Activated B cell treated with CpG ODN at 0.5 μM for 24 hours (primary cell): ENCODE measurements at regions not wholly inside any gene's neighbourhood (a gene's known extent, or its start where the extent isn't known, plus 50 kb on each side); places are given as distances from the start of the nearest gene placed in this dataset.

Source experiments
- ATAC-seq: fragments of 200-7000 bp; cut with Tn5 transposase; one replicate; pipeline ENCODE4 v1.10.0; 2021; ENCODE audit warnings: low read depth, mild to moderate bottlenecking, moderate library complexity
- CTCF ChIA-PET: fragments of 350-600 bp; sonication (Branson Sonifier 250); formaldehyde crosslinking; loops from one replicate; lab custom pipeline; 2021; ENCODE audit warnings: antibody characterized with exemption; lab: Charles Lee
- POLR2A ChIA-PET: fragments of 350-600 bp; sonication (Branson Sonifier 250); formaldehyde crosslinking; loops from one replicate; lab custom pipeline; 2021; ENCODE audit warnings: antibody characterized with exemption; lab: Charles Lee
- DNase-seq: peaks from one replicate; pipeline ENCODE4 v3.0.0; 2022
- H3K27ac Mint-ChIP-seq: one replicate; pipeline ENCODE4 v1.8.0; 2020; ENCODE audit warnings: mixed read lengths
- H3K27me3 Mint-ChIP-seq: one replicate; pipeline ENCODE4 v1.8.0; 2021; ENCODE audit warnings: mixed read lengths
- H3K36me3 Mint-ChIP-seq: one replicate; pipeline ENCODE4 v1.8.0; 2021; ENCODE audit warnings: low read depth, mixed read lengths
- H3K4me1 Mint-ChIP-seq: one replicate; pipeline ENCODE4 v1.8.0; 2021; ENCODE audit warnings: mixed read lengths
- H3K4me3 Mint-ChIP-seq: one replicate; pipeline ENCODE4 v1.8.0; 2020; ENCODE audit warnings: mild to moderate bottlenecking, mixed read lengths
- H3K9me3 Mint-ChIP-seq: one replicate; pipeline ENCODE4 v1.8.0; 2020; ENCODE audit warnings: mixed read lengths
- intact Hi-C: fragments of 100-400 bp; cut with micrococcal nuclease; formaldehyde crosslinking; loops from one replicate; pipeline ENCODE4 v1.15.1; 2024
- TF ChIP-seq, protein P1 (sequence below): fragments of 200-600 bp; IDR thresholded peaks from one replicate; pipeline ENCODE4 v1.8.0; 2022; ENCODE audit warnings: antibody characterized with exemption, mild to moderate bottlenecking

GRCh38 chr10:1966712-1967376 is 229.5 kb upstream of the ADARB2 start:
- Mint-ChIP-seq H3K36me3 (no peaks in the 10 kb centered on the region), H3K27ac (no peak overlapping the region), H3K4me3 (no peak overlapping the region), H3K9me3 (no peaks in the 10 kb centered on the region), H3K27me3 (no peaks in the 10 kb centered on the region), H3K4me1 (no peaks in the 10 kb centered on the region)
- no peak for DNase-seq
- POLR2A ChIA-PET: no interaction called here
- no peak for ATAC-seq
- intact Hi-C loops: no loop called here
- TF ChIP-seq, protein P1, sequence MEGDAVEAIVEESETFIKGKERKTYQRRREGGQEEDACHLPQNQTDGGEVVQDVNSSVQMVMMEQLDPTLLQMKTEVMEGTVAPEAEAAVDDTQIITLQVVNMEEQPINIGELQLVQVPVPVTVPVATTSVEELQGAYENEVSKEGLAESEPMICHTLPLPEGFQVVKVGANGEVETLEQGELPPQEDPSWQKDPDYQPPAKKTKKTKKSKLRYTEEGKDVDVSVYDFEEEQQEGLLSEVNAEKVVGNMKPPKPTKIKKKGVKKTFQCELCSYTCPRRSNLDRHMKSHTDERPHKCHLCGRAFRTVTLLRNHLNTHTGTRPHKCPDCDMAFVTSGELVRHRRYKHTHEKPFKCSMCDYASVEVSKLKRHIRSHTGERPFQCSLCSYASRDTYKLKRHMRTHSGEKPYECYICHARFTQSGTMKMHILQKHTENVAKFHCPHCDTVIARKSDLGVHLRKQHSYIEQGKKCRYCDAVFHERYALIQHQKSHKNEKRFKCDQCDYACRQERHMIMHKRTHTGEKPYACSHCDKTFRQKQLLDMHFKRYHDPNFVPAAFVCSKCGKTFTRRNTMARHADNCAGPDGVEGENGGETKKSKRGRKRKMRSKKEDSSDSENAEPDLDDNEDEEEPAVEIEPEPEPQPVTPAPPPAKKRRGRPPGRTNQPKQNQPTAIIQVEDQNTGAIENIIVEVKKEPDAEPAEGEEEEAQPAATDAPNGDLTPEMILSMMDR: no peak
- CTCF ChIA-PET: no interaction called here

- Mint-ChIP-seq H3K9me3 (no peaks in the 10 kb centered on the region), H3K4me3 (no peak overlapping the region), H3K4me1 (no peaks in the 10 kb centered on the region), H3K27ac (no peak overlapping the region), H3K27me3 (no peaks in the 10 kb centered on the region), H3K36me3 (no peaks in the 10 kb centered on the region)
- no peak for ATAC-seq
- ChIA-PET POLR2A (no interaction called here), CTCF (no interaction called here)
- intact Hi-C loops: no loop called here
- TF ChIP-seq, protein P1: no peak
- no peak for DNase-seq
Observed at GRCh38 chr10:1964476-1964875, 227.2 kb upstream of the ADARB2 start.

GRCh38 chr10:1963341-1963740 is 226.0 kb upstream of the ADARB2 start:
- POLR2A ChIA-PET: no interaction called here
- ATAC-seq (no peak), DNase-seq (no peak)
- Mint-ChIP-seq H3K27me3 (no peaks in the 10 kb centered on the region), H3K4me1 (no peaks in the 10 kb centered on the region), H3K36me3 (no peaks in the 10 kb centered on the region), H3K4me3 (no peak overlapping the region), H3K27ac (no peak overlapping the region), H3K9me3 (no peaks in the 10 kb centered on the region)
- CTCF ChIA-PET: no interaction called here
- intact Hi-C loops: no loop called here
- TF ChIP-seq, protein P1: no peak

DNA sequence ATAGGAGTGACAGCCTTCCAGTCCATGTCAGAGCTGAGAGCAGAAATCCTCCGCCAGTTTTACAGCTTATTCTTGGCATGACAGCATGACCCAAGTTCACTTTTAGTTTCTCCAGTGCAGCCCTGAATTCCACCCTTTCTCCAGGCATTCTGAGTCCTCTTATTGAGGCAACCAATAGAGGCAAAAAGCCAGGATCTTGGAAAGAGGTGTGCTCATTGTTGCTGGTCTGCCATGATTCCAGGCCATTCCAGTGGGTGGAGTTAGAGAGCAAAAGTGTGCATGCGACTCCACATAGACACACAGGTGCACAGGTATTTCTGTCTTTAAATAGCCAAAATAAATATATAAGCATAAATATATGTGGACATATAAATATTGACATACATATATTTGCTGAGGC is 224.7 kb upstream of the ADARB2 start:
- POLR2A ChIA-PET: no interaction called here
- no peak overlapping the region for H3K4me3 Mint-ChIP-seq
- H3K27me3 Mint-ChIP-seq: no peaks in the 10 kb centered on the region
- TF ChIP-seq, protein P1: no peak
- no peaks in the 10 kb centered on the region for H3K36me3 Mint-ChIP-seq
- CTCF ChIA-PET: no interaction called here
- DNase-seq: no peak
- intact Hi-C loops: no loop called here
- H3K4me1 Mint-ChIP-seq: no peaks in the 10 kb centered on the region
- no peak for ATAC-seq
- H3K27ac Mint-ChIP-seq: no peak overlapping the region
- H3K9me3 Mint-ChIP-seq: no peaks in the 10 kb centered on the region

- Mint-ChIP-seq H3K9me3 (no peaks in the 10 kb centered on the region), H3K4me1 (no peaks in the 10 kb centered on the region), H3K27ac (no peak overlapping the region), H3K27me3 (no peaks in the 10 kb centered on the region), H3K4me3 (no peak overlapping the region), H3K36me3 (no peaks in the 10 kb centered on the region)
- ATAC-seq: no peak
- no peak for DNase-seq
- TF ChIP-seq, protein P1: no peak
- POLR2A ChIA-PET: no interaction called here
- CTCF ChIA-PET: no interaction called here
- intact Hi-C loops: no loop called here
Observed at GRCh38 chr10:1960982-1961381, 223.7 kb upstream of the ADARB2 start.
